Esophagus (tissue), 2 donors: ENCODE measurements at regions not wholly inside any gene's neighbourhood (a gene's known extent, or its start where the extent isn't known, plus 50 kb on each side); places are given as distances from the start of the nearest gene placed in this dataset.

Experiments used
- H3K27ac ChIP-seq, 2 donors: one replicate each; pipeline ENCODE4 v1.5.1; 2013; ENCODE audit warnings: low read depth in 2 of 2, mild to moderate bottlenecking in 2 of 2, inconsistent platforms in 1 of 2, low read length in 1 of 2, moderate library complexity in 1 of 2
- H3K27me3 ChIP-seq, 2 donors: one replicate each; pipeline ENCODE4 v1.6.1; 2013; ENCODE audit warnings: low read length in 2 of 2, control low read depth in 1 of 2, mild to moderate bottlenecking in 1 of 2; ENCODE audit not compliant: insufficient read depth in 2 of 2, control insufficient read depth in 1 of 2
- H3K36me3 ChIP-seq, 2 donors: one replicate each; pipeline ENCODE4 v1.6.1; 2013; ENCODE audit warnings: low read length in 1 of 2; ENCODE audit not compliant: control insufficient read depth in 2 of 2, insufficient read depth in 2 of 2
- H3K4me1 ChIP-seq, 2 donors: one replicate each; pipeline ENCODE4 v1.6.1; 2013; ENCODE audit warnings: low read length in 1 of 2; ENCODE audit not compliant: control insufficient read depth in 2 of 2, insufficient read depth in 2 of 2
- H3K4me3 ChIP-seq, 2 donors: one replicate each; pipeline ENCODE4 v1.5.1; 2013; ENCODE audit warnings: low read length in 2 of 2, mild to moderate bottlenecking in 2 of 2, low read depth in 1 of 2, moderate library complexity in 1 of 2
- H3K9me3 ChIP-seq, 2 donors: one replicate each; pipeline ENCODE4 v1.6.1; 2013; ENCODE audit warnings: mild to moderate bottlenecking in 2 of 2, low read depth in 1 of 2, low read length in 1 of 2, moderate library complexity in 1 of 2; ENCODE audit not compliant: control insufficient read depth in 2 of 2, insufficient read depth in 1 of 2
- WGBS, 2 donors: extraction: QIAGEN DNeasy Blood & Tissue Kit; methylation state at CpG; one replicate each; pipeline ENCODE4 v1.1.7; 2013; 5-methylcytosine and 5-hydroxymethylcytosine counted together
- donor health status: healthy with polysubstance abuse.
- donor health status: Bipolar disorder and iron deficiency.

DNA sequence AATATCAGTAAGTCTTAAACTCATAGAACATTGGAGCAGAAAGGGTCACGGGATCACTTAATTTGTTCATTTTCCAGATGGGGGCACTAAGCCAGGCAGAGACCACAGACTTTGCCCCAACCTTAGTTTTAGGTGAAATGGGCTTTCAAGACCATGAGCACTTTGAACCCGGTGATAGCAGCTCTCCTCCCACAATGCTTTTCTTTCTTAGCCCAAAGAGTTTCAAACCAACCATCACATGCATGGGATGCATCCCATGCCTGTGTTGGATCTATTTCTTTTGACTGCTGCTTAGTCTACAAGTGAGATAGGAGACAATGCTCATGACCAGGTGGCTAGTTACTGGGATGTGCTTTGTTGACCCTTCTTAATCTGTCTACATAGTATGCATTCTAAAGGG is 240.6 kb downstream of the NUF2 start:
- no peak overlapping the region for H3K27ac ChIP-seq
- no peaks in the 10 kb centered on the region for H3K36me3 ChIP-seq
- H3K4me1 ChIP-seq: no peaks in the 10 kb centered on the region
- H3K9me3 ChIP-seq: no peaks in the 10 kb centered on the region
- WGBS, 2 donors: 75 to 83% methylated on average over 2 of the region's 2 CpGs
- H3K27me3 ChIP-seq: no peaks in the 10 kb centered on the region
- H3K4me3 ChIP-seq: no peak overlapping the region

DNA sequence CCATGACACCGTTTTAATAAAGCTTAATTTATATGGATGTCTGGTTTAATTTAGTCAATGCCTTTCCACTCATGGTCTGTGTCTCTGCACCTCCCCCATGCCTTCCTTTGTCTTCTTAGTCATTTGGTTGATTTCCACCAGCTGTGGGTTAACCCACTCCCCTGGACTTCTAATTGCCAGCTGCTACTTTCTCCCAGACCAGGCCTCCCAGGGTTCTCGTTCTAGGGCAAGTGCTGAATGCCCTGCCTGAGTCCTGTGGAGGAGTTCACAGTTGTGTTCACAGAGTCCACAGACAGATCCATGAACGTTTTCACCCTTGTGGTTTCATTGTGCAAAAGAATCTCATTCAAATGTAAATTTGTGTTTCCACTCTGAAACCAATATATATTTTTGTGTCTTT is 243.4 kb downstream of the NUF2 start:
- Histone ChIP-seq H3K36me3 (no peaks in the 10 kb centered on the region), H3K27me3 (no peaks in the 10 kb centered on the region), H3K27ac (no peak overlapping the region), H3K4me3 (no peak overlapping the region), H3K4me1 (no peaks in the 10 kb centered on the region), H3K9me3 (no peaks in the 10 kb centered on the region)
- 60 to 70% methylated on average over 3 of the region's 3 CpGs for WGBS, 2 donors

DNA sequence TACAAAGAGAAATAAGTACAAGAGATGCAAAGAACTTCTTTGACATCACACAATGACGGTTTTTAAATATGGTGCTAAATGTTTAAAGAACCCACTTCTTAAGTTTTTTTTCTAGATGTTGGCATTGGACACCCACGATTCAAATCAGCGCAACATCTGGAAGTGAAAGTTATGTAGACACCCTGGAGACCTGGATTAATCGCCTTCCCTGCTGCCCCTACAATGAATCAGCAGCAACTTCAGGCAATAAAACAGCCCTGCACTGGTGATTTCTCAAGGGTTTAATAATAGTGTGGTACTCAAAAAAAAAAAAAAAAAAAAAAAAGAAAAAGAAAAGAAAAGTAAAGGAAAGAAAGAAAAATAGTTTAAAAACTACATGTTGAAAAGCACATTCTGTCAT is 248.3 kb downstream of the NUF2 start:
- Histone ChIP-seq H3K4me1 (no peaks in the 10 kb centered on the region), H3K9me3 (no peaks in the 10 kb centered on the region), H3K4me3 (no peak overlapping the region), H3K27me3 (no peaks in the 10 kb centered on the region), H3K27ac (no peak overlapping the region), H3K36me3 (no peaks in the 10 kb centered on the region)
- 77 to 78% methylated on average over 4 of the region's 4 CpGs for WGBS, 2 donors

DNA sequence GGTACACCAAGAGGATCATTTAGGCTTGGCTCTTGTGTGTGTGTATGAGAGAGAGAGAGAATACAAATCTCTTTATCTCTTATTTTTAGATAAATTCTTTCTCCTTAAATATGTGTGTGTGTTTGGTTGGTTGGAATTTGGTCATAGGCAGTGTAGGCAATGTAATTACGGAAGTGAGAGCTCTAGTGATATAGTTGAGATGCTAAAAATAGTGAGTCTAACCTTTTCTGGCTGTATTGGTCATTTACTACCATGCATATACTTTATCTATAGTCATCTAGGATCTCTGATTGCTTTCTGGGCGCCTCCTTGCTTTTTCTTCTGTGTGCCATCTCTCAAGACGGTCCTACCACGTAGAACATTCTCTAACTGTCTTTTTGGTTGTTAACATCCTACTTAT is 250.2 kb downstream of the NUF2 start:
- Histone ChIP-seq H3K27me3 (no peaks in the 10 kb centered on the region), H3K9me3 (no peaks in the 10 kb centered on the region), H3K4me1 (no peaks in the 10 kb centered on the region), H3K4me3 (no peak overlapping the region), H3K36me3 (no peaks in the 10 kb centered on the region), H3K27ac (no peak overlapping the region)
- 84 to 88% methylated on average over 4 of the region's 4 CpGs for WGBS, 2 donors

DNA sequence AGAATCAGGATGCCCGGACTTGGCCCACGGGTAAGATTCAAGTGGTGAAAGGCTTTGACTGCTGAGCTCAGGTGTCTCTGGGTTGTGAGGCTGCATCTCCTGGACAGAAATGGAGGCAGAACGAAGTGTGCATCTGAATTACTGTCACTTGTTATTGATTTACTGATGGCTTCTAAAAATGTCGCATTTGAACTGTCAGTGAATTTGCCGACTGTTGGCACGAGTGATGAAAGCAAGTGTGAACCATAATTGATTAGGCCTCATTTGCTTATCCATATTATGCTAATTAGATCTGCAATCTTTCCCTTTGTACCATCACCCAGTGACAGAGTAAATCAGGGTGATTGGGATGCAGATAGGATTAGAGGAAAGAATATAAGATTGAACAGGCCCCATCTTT is 252.4 kb downstream of the NUF2 start:
- Histone ChIP-seq H3K36me3 (no peaks in the 10 kb centered on the region), H3K9me3 (no peaks in the 10 kb centered on the region), H3K4me1 (no peaks in the 10 kb centered on the region), H3K4me3 (no peak overlapping the region), H3K27ac (no peak overlapping the region), H3K27me3 (no peaks in the 10 kb centered on the region)
- WGBS, 2 donors: 89 to 91% methylated on average over 6 of the region's 6 CpGs

DNA sequence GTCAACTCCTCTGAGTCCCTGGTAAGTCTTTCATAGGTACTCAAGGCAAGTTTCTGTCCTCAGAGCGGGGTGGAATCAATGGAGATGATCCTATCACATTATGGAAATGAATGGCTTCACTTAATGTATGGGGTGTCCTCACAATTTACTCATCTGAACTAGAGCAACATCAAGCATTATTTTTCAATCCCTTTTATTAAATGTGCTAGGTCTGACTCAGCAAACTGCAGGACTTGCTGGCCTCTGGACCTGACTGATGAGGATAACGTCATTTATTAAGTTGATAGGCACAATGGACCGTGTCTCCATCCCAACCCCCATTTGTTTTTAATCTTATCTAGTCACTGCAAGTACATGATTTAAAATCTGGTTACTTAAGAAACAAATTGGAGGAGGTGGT is 259.2 kb downstream of the NUF2 start:
- 51 to 64% methylated on average over 3 of the region's 3 CpGs for WGBS, 2 donors
- Histone ChIP-seq H3K4me3 (no peak overlapping the region), H3K27ac (no peak overlapping the region), H3K9me3 (no peaks in the 10 kb centered on the region), H3K36me3 (no peaks in the 10 kb centered on the region), H3K27me3 (no peaks in the 10 kb centered on the region), H3K4me1 (no peaks in the 10 kb centered on the region)

DNA sequence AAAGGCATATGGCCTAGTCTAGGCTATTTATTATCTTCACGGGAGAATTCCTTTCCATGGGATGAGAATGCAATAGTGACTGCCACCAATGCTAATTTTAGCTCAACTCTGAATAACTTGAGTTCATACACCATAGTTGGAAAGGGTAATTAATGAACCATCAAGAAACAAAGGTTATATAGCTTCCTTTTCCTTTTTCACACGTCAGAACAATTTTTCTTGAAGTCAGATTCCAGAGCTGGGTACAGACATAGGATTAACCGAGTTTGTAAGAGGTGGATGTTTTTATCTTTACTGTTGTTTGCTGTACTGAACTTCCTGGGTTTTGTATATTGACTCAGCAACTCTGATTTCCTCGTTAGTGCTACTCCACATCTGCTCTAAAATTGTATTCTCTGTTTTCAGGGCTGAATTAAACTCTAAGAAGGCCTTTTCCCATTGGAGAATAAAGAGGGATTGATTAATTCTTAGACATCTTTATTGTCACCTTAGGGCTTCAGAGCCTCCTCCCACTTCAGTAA is 262.0 kb downstream of the NUF2 start:
- Histone ChIP-seq H3K36me3 (no peaks in the 10 kb centered on the region), H3K4me1 (no peaks in the 10 kb centered on the region), H3K4me3 (no peak overlapping the region), H3K9me3 (no peaks in the 10 kb centered on the region), H3K27me3 (no peaks in the 10 kb centered on the region), H3K27ac (no peak overlapping the region)
- 37 to 42% methylated on average over 4 of the region's 4 CpGs for WGBS, 2 donors

DNA sequence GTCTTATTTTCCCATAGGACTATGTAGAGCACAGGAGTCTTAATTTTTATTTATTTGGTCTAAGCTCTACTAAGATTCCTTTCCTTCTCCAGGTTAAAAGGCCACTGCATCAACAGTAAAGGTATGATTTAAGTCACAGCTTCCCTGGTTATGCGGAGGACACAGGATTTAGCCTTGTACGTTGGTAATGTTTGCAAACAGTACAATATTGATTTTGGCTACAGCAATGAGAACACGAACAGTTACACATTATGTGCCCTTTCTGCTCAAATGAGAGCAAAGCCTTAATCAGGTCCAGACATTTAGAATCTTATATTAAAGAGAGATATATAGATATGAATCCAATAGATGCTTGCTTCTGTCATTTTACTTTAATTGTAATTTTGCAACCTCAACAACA is 264.0 kb downstream of the NUF2 start:
- no peaks in the 10 kb centered on the region for H3K9me3 ChIP-seq
- H3K4me1 ChIP-seq: no peaks in the 10 kb centered on the region
- H3K36me3 ChIP-seq: no peaks in the 10 kb centered on the region
- 66 to 82% methylated on average over 3 of the region's 3 CpGs for WGBS, 2 donors
- H3K27ac ChIP-seq: no peak overlapping the region
- no peaks in the 10 kb centered on the region for H3K27me3 ChIP-seq
- H3K4me3 ChIP-seq: no peak overlapping the region

DNA sequence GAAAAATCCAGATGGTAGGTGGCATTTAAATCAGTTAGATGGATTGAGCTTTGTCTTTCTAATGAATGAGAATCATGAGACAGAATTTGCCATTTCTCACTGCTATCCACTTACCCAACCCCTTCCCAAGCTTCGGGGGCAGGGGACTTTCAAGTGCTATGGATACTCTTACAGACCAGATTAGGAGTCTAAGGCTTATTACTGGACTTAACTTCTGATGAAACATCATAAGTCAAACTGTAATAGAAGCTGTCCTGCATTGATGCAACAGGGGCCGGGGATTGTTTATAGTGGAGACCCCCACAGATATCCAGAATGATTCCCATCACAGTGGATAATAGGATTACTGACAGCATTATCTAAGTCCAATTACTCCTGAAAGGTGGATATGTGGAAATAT is 267.0 kb downstream of the NUF2 start:
- H3K9me3 ChIP-seq: no peaks in the 10 kb centered on the region
- H3K27ac ChIP-seq: no peak overlapping the region
- H3K4me3 ChIP-seq: no peak overlapping the region
- H3K4me1 ChIP-seq: no peaks in the 10 kb centered on the region
- 85 to 90% methylated on average over 2 of the region's 2 CpGs for WGBS, 2 donors
- no peaks in the 10 kb centered on the region for H3K36me3 ChIP-seq
- no peaks in the 10 kb centered on the region for H3K27me3 ChIP-seq

DNA sequence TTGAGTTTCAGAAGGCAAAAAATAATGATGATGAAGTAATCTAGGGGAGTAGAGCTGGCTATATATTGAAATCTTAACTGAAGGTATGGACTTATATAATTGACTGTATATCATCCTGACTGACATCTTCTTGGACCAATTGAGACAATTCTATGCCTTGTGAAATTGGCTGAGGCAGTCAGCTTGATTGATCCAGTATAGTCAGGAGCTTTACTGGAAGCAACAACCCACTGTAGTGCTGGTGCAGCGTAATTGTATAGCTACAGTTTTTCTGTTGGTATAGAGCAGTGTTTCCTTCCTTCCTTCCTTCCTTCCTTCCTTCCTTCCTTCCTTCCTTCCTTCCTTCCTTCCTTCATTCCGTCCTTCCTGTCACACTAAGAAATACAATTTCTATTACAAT is 268.0 kb downstream of the NUF2 start:
- no peaks in the 10 kb centered on the region for H3K27me3 ChIP-seq
- no peaks in the 10 kb centered on the region for H3K9me3 ChIP-seq
- H3K4me3 ChIP-seq: no peak overlapping the region
- no peaks in the 10 kb centered on the region for H3K36me3 ChIP-seq
- no peak overlapping the region for H3K27ac ChIP-seq
- 78 to 89% methylated on average over 2 of the region's 2 CpGs for WGBS, 2 donors
- H3K4me1 ChIP-seq: no peaks in the 10 kb centered on the region
